IMR-90 (cell line): ENCODE measurements at regions not wholly inside any gene's neighbourhood (a gene's known extent, or its start where the extent isn't known, plus 50 kb on each side); places are given as distances from the start of the nearest gene placed in this dataset.

Experiments
- ATAC-seq: fragments of 200-7000 bp; cut with Tn5 transposase; 2 replicates; pipeline ENCODE4 v1.9.1; 2020; ENCODE audit warnings: low read depth, mild to moderate bottlenecking, moderate library complexity
- BruUV-seq: library from RNA; stranded (reverse); fragments of 400-500 nt; replicated peaks from 2 replicates; lab custom pipeline; 2021; lab: Mats Ljungman, UMichigan
- CTCF ChIA-PET: fragments of 300-600 bp; formaldehyde crosslinking; extraction: SDS; loops from one replicate; lab custom pipeline; 2021; ENCODE audit warnings: antibody characterized with exemption; lab: Yijun Ruan, JAX
- POLR2A ChIA-PET: fragments of 300-600 bp; sonication (Branson Sonifier 250); formaldehyde crosslinking; loops from one replicate; lab custom pipeline; 2022; ENCODE audit warnings: antibody characterized with exemption; ENCODE audit not compliant: unreplicated experiment; lab: Charles Lee
- DNase-seq: peaks from one replicate; pipeline ENCODE4 v3.0.0; 2013
- H2AFZ ChIP-seq: replicated peaks from 2 replicates; pipeline ENCODE3; 2013; ENCODE audit warnings: low read length, mild to moderate bottlenecking; ENCODE audit not compliant: poor library complexity
- H2AK5ac ChIP-seq: 2 replicates; pipeline ENCODE4 v1.6.1; 2013; ENCODE audit warnings: low read depth, low read length, inconsistent platforms
- H2AK9ac ChIP-seq: replicated peaks from 2 replicates; pipeline ENCODE3; 2013; ENCODE audit warnings: mild to moderate bottlenecking, low read depth, low read length, moderate library complexity; ENCODE audit not compliant: poor library complexity
- H2BK120ac ChIP-seq: 2 replicates; pipeline ENCODE4 v1.6.1; 2013; ENCODE audit warnings: low read depth, low read length, inconsistent platforms
- H2BK15ac ChIP-seq: 3 replicates; pipeline ENCODE4 v1.6.1; 2013; ENCODE audit warnings: low read depth, low read length, inconsistent platforms
- H2BK20ac ChIP-seq: 2 replicates; pipeline ENCODE4 v1.6.1; 2013; ENCODE audit warnings: low read depth, mild to moderate bottlenecking, inconsistent platforms, low read length, moderate library complexity
- H2BK5ac ChIP-seq: 2 replicates; pipeline ENCODE4 v1.6.1; 2013; ENCODE audit warnings: mild to moderate bottlenecking, low read depth, low read length, inconsistent platforms; ENCODE audit not compliant: poor library complexity, severe bottlenecking
- H3K14ac ChIP-seq: replicated peaks from 2 replicates; pipeline ENCODE4 v1.6.1; 2013; ENCODE audit warnings: low read depth, low read length, inconsistent platforms
- H3K18ac ChIP-seq: 2 replicates; pipeline ENCODE4 v1.6.1; 2013; ENCODE audit warnings: low read depth, low read length, control low read depth
- H3K23ac ChIP-seq: 2 replicates; pipeline ENCODE4 v1.6.1; 2013; ENCODE audit warnings: low read depth, low read length, inconsistent platforms
- H3K27ac ChIP-seq: 2 replicates; pipeline ENCODE4 v1.5.1; 2013; ENCODE audit warnings: mild to moderate bottlenecking, control low read depth, low read length; ENCODE audit not compliant: insufficient read depth
- H3K27me3 ChIP-seq: 2 replicates; pipeline ENCODE4 v1.6.1; 2013; ENCODE audit warnings: low read length; ENCODE audit not compliant: control insufficient read depth, insufficient read depth
- H3K36me3 ChIP-seq: 2 replicates; pipeline ENCODE4 v1.6.1; 2013; ENCODE audit warnings: low read length, mixed read lengths; ENCODE audit not compliant: control insufficient read depth, insufficient read depth
- H3K4ac ChIP-seq: 2 replicates; pipeline ENCODE4 v1.6.1; 2013; ENCODE audit warnings: low read depth, low read length, inconsistent platforms
- H3K4me1 ChIP-seq: 2 replicates; pipeline ENCODE4 v1.6.1; 2013; ENCODE audit warnings: low read length, mixed read lengths; ENCODE audit not compliant: control insufficient read depth, insufficient read depth
- H3K4me2 ChIP-seq: 2 replicates; pipeline ENCODE4 v1.6.1; 2013; ENCODE audit warnings: low read depth, mild to moderate bottlenecking, control low read depth, low read length, moderate library complexity
- H3K4me3 ChIP-seq: 2 replicates; pipeline ENCODE4 v1.5.1; 2013; ENCODE audit warnings: low read depth, mild to moderate bottlenecking, control low read depth, low read length, moderate library complexity; ENCODE audit not compliant: insufficient read depth
- H3K56ac ChIP-seq: 2 replicates; pipeline ENCODE4 v1.6.1; 2013; ENCODE audit warnings: low read length, inconsistent platforms; ENCODE audit not compliant: insufficient read depth; ENCODE audit errors: extremely low read depth
- H3K79me1 ChIP-seq, 2 experiments: 2 replicates each; pipeline ENCODE4 v1.6.1; 2013; ENCODE audit warnings: low read length in 2 of 2, inconsistent platforms in 1 of 2, low read depth in 1 of 2
- H3K9ac ChIP-seq: 2 replicates; pipeline ENCODE4 v1.6.1; 2013; ENCODE audit warnings: low read depth, low read length, control low read depth
- H3K9me1 ChIP-seq: 2 replicates; pipeline ENCODE4 v1.6.1; 2013; ENCODE audit warnings: low read length, inconsistent platforms; ENCODE audit not compliant: insufficient read depth
- H3K9me3 ChIP-seq: 2 replicates; pipeline ENCODE4 v1.6.1; 2013; ENCODE audit warnings: low read length; ENCODE audit not compliant: control insufficient read depth, insufficient read depth
- H4K20me1 ChIP-seq: 2 replicates; pipeline ENCODE4 v1.6.1; 2013; ENCODE audit warnings: low read length, inconsistent platforms; ENCODE audit not compliant: insufficient read depth
- H4K5ac ChIP-seq: 2 replicates; pipeline ENCODE4 v1.6.1; 2013; ENCODE audit warnings: mild to moderate bottlenecking, low read depth, low read length, control low read depth
- H4K8ac ChIP-seq, 2 experiments: 2 replicates each; pipeline ENCODE4 v1.6.1; 2013; ENCODE audit warnings: low read depth in 2 of 2, low read length in 2 of 2, control low read depth in 1 of 2, inconsistent platforms in 1 of 2
- H4K91ac ChIP-seq: 2 replicates; pipeline ENCODE4 v1.6.1; 2013; ENCODE audit warnings: low read depth, low read length, inconsistent platforms; ENCODE audit not compliant: insufficient read depth
- CEBPB ChIP-seq: IDR thresholded peaks from 2 replicates; pipeline ENCODE4 v1.6.1; 2012; ENCODE audit warnings: low read depth, low read length, improper control_type of control experiment
- CHD1 ChIP-seq: IDR thresholded peaks from 2 replicates; pipeline ENCODE4 v1.6.1; 2012; ENCODE audit warnings: low read depth, low read length, improper control_type of control experiment
- MAZ ChIP-seq: IDR thresholded peaks from 2 replicates; pipeline ENCODE4 v1.6.1; 2012; ENCODE audit warnings: low read depth, mild to moderate bottlenecking, low read length, improper control_type of control experiment, moderate library complexity, borderline replicate concordance
- MXI1 ChIP-seq: IDR thresholded peaks from 2 replicates; pipeline ENCODE4 v1.6.1; 2012; ENCODE audit warnings: low read depth, mild to moderate bottlenecking, low read length, moderate library complexity, borderline replicate concordance
- POLR2A ChIP-seq: IDR thresholded peaks from 2 replicates; pipeline ENCODE4 v1.6.1; 2012; ENCODE audit warnings: mild to moderate bottlenecking, low read depth, low read length
- RAD21 ChIP-seq: IDR thresholded peaks from 2 replicates; pipeline ENCODE4 v1.6.1; 2012; ENCODE audit warnings: low read length, improper control_type of control experiment
- RCOR1 ChIP-seq: IDR thresholded peaks from 2 replicates; pipeline ENCODE4 v1.6.1; 2012; ENCODE audit warnings: mild to moderate bottlenecking, low read length, improper control_type of control experiment; ENCODE audit not compliant: insufficient replicate concordance
- RFX5 ChIP-seq: IDR thresholded peaks from 2 replicates; pipeline ENCODE4 v1.8.0; 2012; ENCODE audit warnings: low read depth, mild to moderate bottlenecking, low read length, moderate library complexity
- dilution Hi-C: fragments of 300-500 bp; cut with HindIII; formaldehyde crosslinking; loops from one replicate; pipeline ENCODE4 v1.14.3; 2018; ENCODE audit warnings: low sequenced_read_pairs; ENCODE audit not compliant: unreplicated experiment
- in situ Hi-C: fragments of 300-500 bp; cut with MboI; formaldehyde crosslinking; loops from 3 replicates; pipeline ENCODE4 v1.14.3; 2019; ENCODE audit warnings: low sequenced_read_pairs, inconsistent platforms, mixed read lengths
- intact Hi-C: fragments of 100-400 bp; cut with micrococcal nuclease; formaldehyde crosslinking; loops from 2 replicates; pipeline ENCODE4 v1.10.0; 2022
- TF ChIP-seq, protein P1 (sequence below): conservative IDR thresholded peaks from 2 replicates; pipeline ENCODE4 v1.5.1; 2012; ENCODE audit warnings: mild to moderate bottlenecking, low read depth, low read length, improper control_type of control experiment
- TF ChIP-seq, protein P2 (sequence below): fragments of 150-350 bp; IDR thresholded peaks from 2 replicates; pipeline ENCODE4 v1.6.1; 2016; ENCODE audit warnings: low read depth, mild to moderate bottlenecking, low read length, moderate library complexity, borderline replicate concordance

DNA sequence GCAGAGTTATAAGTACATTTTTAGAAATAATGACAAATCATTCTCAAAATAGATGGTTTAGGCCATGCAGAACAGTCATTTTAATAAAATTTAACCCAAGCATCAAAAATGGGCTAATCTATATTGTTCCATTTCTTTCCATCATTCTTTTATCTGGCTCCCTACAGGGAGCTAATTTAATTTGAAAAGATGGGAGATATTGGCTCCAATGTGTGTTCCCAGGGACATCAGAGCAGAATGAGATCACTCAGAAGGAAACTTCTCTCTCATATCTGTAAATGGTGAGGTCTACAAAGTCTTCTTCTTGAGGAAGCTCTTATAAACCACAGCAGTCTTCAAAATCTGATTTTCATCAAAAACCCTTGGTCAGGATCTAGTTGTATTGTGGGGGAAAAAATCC, 119.4 kb upstream of the RAB6C start:
- intact Hi-C loops (no loop called here), dilution Hi-C loops (no loop called here), in situ Hi-C loops (loop anchor here (25.0 kb wide), 1 partner anchor 1698 kb away; no protein-coding TSS in a partner anchor)
- H4K5ac ChIP-seq: no peak overlapping the region
- no peak overlapping the region for H3K14ac ChIP-seq
- no peak overlapping the region for H3K56ac ChIP-seq
- H3K9me1 ChIP-seq: no peaks in the 10 kb centered on the region
- no peak overlapping the region for H3K18ac ChIP-seq
- POLR2A ChIA-PET: no interaction called here
- H3K23ac ChIP-seq: no peak overlapping the region
- no peak overlapping the region for H2BK120ac ChIP-seq
- no peaks in the 10 kb centered on the region for H3K4me1 ChIP-seq
- CTCF ChIA-PET: no interaction called here
- H3K4me3 ChIP-seq: no peak overlapping the region
- H2AFZ ChIP-seq: no peak overlapping the region
- H3K9me3 ChIP-seq: no peaks in the 10 kb centered on the region
- no peak overlapping the region for H2BK20ac ChIP-seq
- no peak overlapping the region for H2BK5ac ChIP-seq
- no peaks in the 10 kb centered on the region for H3K36me3 ChIP-seq
- BruUV-seq: no TSS peak
- H4K20me1 ChIP-seq: no peaks in the 10 kb centered on the region
- ATAC-seq (no peak), DNase-seq (no peak)
- no peak overlapping the region for H3K27ac ChIP-seq
- no peak overlapping the region for H3K9ac ChIP-seq
- no peaks in the 10 kb centered on the region for H3K79me1 ChIP-seq
- no peak overlapping the region for H2BK15ac ChIP-seq
- no peak overlapping the region for H2AK5ac ChIP-seq
- TF ChIP-seq CEBPB: no peak
- TF ChIP-seq POLR2A: no peak
- TF ChIP-seq RCOR1: no peak
- TF ChIP-seq, protein P1, sequence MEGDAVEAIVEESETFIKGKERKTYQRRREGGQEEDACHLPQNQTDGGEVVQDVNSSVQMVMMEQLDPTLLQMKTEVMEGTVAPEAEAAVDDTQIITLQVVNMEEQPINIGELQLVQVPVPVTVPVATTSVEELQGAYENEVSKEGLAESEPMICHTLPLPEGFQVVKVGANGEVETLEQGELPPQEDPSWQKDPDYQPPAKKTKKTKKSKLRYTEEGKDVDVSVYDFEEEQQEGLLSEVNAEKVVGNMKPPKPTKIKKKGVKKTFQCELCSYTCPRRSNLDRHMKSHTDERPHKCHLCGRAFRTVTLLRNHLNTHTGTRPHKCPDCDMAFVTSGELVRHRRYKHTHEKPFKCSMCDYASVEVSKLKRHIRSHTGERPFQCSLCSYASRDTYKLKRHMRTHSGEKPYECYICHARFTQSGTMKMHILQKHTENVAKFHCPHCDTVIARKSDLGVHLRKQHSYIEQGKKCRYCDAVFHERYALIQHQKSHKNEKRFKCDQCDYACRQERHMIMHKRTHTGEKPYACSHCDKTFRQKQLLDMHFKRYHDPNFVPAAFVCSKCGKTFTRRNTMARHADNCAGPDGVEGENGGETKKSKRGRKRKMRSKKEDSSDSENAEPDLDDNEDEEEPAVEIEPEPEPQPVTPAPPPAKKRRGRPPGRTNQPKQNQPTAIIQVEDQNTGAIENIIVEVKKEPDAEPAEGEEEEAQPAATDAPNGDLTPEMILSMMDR: no peak
- TF ChIP-seq MXI1: no peak
- TF ChIP-seq CHD1: no peak
- no peak for TF ChIP-seq MAZ
- TF ChIP-seq, protein P2, sequence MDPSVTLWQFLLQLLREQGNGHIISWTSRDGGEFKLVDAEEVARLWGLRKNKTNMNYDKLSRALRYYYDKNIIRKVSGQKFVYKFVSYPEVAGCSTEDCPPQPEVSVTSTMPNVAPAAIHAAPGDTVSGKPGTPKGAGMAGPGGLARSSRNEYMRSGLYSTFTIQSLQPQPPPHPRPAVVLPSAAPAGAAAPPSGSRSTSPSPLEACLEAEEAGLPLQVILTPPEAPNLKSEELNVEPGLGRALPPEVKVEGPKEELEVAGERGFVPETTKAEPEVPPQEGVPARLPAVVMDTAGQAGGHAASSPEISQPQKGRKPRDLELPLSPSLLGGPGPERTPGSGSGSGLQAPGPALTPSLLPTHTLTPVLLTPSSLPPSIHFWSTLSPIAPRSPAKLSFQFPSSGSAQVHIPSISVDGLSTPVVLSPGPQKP: no peak
- TF ChIP-seq RFX5: no peak
- no peak for TF ChIP-seq RAD21
- H2AK9ac ChIP-seq: no peak overlapping the region
- no peak overlapping the region for H3K4ac ChIP-seq
- no peaks in the 10 kb centered on the region for H3K27me3 ChIP-seq
- H3K4me2 ChIP-seq: no peak overlapping the region
- no peak overlapping the region for H4K8ac ChIP-seq
- no peak overlapping the region for H4K91ac ChIP-seq
